GM12892 (cell line): ENCODE measurements at regions not wholly inside any gene's neighbourhood (a gene's known extent, or its start where the extent isn't known, plus 50 kb on each side); places are given as distances from the start of the nearest gene placed in this dataset.
A peak's percentile ranks its signal among the peaks of the same experiment; 100 is the strongest.

Source experiments
- DNase-seq: peaks from one replicate; pipeline ENCODE4 v3.0.0; 2011; ENCODE audit not compliant: insufficient read length
- FAIRE-seq: peaks from 2 replicates; lab custom pipeline; 2011; peaks lifted over from hg19 to GRCh38; lab: Jason Lieb, UNC
- POLR2A ChIP-seq: IDR thresholded peaks from 2 replicates; pipeline ENCODE4 v1.6.1; 2011; ENCODE audit warnings: low read depth, low read length, control low read depth
- POLR2AphosphoS5 ChIP-seq: IDR thresholded peaks from 2 replicates; pipeline ENCODE4 v1.6.1; 2011; ENCODE audit warnings: low read depth, low read length, control low read depth
- TAF1 ChIP-seq: IDR thresholded peaks from 2 replicates; pipeline ENCODE4 v1.6.1; 2011; ENCODE audit warnings: low read depth, mild to moderate bottlenecking, control low read depth, low read length, borderline replicate concordance

DNA sequence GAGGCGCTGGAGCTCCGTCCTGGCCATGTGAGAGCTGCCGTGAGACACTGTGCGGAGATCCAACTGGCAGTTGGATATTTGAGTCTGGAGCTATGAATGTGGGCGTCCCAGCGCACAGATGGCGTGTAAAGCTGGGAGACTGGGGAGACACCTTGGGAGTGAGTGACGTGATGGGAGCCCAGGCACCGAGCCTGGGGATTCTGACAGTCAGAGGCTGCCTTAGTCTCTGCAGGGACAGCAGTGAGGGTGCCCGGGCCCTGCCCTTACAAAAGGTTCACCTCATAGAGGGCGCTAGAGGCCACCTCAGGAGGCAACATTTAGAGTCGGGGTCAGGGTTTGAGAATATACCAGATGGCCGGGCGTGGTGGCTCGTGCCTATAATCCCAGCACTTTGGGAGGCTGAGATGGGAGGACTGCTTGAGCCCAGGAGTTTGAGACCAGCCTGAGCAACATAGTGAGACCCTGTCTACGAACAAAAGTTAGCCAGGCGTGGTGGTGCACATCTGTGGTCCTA lies 194.1 kb upstream of the GSE1 start:
- TF ChIP-seq POLR2A, result no peak
- no peak for TF ChIP-seq POLR2AphosphoS5
- TF ChIP-seq TAF1, result no peak
- DNase-seq (no peak), FAIRE-seq (no peak)

DNA sequence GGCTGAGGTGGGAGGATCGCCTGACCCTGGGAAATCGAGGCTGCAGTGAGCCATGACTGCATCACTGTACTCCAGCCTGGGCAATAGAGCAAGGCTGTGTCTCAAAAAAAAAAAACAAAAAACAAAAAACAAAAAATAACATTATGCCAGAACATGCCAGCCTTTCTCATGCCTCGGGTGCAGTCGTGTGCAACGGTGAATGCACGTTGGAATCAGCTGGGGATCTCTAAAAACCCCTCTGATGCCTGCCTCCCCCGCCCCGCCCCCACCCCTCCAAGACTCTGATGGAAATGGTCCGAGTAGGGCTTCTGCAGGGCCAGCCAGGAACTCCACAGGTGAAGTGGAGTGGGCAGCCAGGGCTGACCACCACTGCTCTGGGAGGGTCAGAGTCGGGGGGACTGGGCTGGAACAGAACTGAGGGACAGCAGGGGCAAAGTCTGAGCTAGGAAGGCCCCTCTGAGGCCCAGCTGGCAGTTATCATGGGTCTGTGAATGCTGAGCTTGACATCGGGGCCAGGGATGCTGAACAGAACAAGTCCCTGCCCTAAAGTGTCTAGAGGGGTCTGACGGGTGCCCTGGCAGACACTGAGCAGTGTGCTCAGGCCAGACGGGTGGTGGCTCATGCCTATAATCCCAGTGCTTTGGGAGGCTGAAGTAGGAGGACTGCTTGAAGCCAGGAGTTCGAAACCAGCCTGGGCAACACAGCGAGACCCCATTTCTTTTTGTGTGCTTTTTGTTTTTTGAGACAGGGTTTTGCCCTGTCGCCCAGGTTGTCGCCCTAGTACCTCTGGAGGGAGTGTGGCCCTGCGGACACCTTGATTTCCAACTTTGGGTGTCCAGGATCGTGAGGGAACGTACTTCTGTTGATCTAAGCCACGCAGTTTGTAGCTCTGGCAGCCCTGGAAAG lies 193.4 kb upstream of the GSE1 start:
- DNase-seq (no peak), FAIRE-seq (no peak)
- TF ChIP-seq POLR2AphosphoS5 (no peak), TAF1 (no peak), POLR2A (no peak)

GRCh38 chr16:85420501-85421337 lies 192.4 kb upstream of the GSE1 start:
- FAIRE-seq (peak; percentile 70), DNase-seq (peak; percentile 92)
- TF ChIP-seq TAF1, result no peak
- TF ChIP-seq POLR2A, result no peak
- TF ChIP-seq POLR2AphosphoS5, result no peak

GRCh38 chr16:85421338-85422195 lies 191.6 kb upstream of the GSE1 start:
- FAIRE-seq, result no peak
- no peak for DNase-seq
- TF ChIP-seq TAF1 (no peak), POLR2AphosphoS5 (no peak), POLR2A (no peak)

GRCh38 chr16:85422196-85422631 lies 190.9 kb upstream of the GSE1 start:
- no peak for FAIRE-seq
- DNase-seq, result no peak
- TF ChIP-seq POLR2AphosphoS5 (no peak), POLR2A (no peak), TAF1 (no peak)

GRCh38 chr16:85422632-85423550 lies 190.2 kb upstream of the GSE1 start:
- DNase-seq (no peak), FAIRE-seq (no peak)
- TF ChIP-seq TAF1 (no peak), POLR2A (no peak), POLR2AphosphoS5 (no peak)

- TF ChIP-seq TAF1 (no peak), POLR2A (no peak), POLR2AphosphoS5 (no peak)
- FAIRE-seq, result no peak
- DNase-seq, result no peak
Observed at GRCh38 chr16:85423631-85424030, 189.5 kb upstream of the GSE1 start.

- FAIRE-seq (no peak), DNase-seq (no peak)
- TF ChIP-seq POLR2A (no peak), POLR2AphosphoS5 (no peak), TAF1 (no peak)
Observed at GRCh38 chr16:85424260-85425073, 188.7 kb upstream of the GSE1 start.

DNA sequence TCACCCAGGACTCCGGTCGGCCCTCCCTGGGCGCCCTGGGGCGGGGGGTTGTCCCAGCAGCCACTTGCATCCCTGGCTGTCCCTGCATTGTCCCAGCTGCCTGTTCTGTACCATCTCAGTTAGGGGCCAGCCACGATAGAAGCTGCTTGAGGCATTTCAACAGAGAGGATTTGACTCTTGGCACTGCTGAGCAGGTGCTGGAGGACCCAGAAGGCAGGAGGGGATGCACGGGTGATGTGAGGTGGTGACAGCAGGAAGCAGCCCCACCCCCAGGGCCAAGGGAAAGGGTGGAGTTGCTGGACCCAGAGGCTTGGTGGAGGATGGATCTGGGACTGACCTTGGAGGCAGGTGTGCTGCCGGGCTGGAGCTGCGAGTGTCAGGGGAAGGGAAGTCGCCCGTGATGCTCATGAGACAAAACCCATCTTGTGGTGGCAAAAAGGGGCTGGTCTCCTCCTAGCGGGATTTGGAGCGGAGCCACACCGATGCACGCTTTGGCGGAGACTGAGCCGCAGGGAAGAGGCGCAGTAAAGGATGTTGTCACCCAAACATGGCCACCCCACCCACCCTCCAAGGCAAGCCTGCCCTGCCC lies 188.0 kb upstream of the GSE1 start:
- FAIRE-seq (no peak), DNase-seq (no peak)
- TF ChIP-seq POLR2A (no peak), POLR2AphosphoS5 (no peak), TAF1 (no peak)

- FAIRE-seq (no peak), DNase-seq (no peak)
- no peak for TF ChIP-seq POLR2A
- no peak for TF ChIP-seq TAF1
- TF ChIP-seq POLR2AphosphoS5, result no peak
Observed at GRCh38 chr16:85426806-85427205, 186.3 kb upstream of the GSE1 start.
